ENCODE measurements at regions not wholly inside any gene's neighbourhood (a gene's known extent, or its start where the extent isn't known, plus 50 kb on each side); places are given as distances from the start of the nearest gene placed in this dataset.

DNA sequence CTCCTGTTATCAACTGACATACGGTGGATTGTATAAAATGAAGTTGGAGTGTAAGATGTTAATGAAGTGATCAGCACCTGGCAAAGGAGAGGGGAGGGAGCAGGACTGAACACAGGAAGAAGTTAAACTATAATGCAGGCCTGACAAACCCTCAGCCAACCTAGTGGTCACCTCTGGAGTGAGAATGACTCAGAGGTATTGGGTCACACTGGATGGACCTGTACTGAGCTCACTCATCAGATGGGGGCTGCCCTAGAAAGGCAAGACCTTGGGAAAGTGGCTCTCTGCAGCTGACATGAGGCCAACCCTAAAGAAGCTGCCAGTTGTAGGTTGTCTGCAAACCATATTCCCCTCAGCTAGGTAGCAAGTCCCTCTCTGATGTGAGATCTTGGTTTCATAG, 193.3 kb upstream of the HTR1E start:
- no peak overlapping the region for H3K9ac ChIP-seq (ENCODE audit: extremely low read depth, insufficient read length, low read length)
- Mint-ChIP-seq H3K4me3 (no peak overlapping the region), H3K27ac (no peak overlapping the region), H3K27me3 (ENCODE audit: low read depth) (no peaks in the 10 kb centered on the region; the same call in 1 of the 2 replicates), H3K9me3 (peaks cover 0 to 3% of the 10 kb centered on the region in 2 experiments; a peak in 3 of 5 replicates), H3K36me3 (ENCODE audit: insufficient read depth in 1 of 3, low read depth in 3 of 3) (no peaks in the 10 kb centered on the region), H3K4me1 (no peaks in the 10 kb centered on the region)
- no peak overlapping the region for H3K56ac ChIP-seq (ENCODE audit: insufficient read length, low read depth, low read length)
- WGBS (ENCODE audit: extremely low coverage, insufficient read length, low lambda C conversion rate), result no CpG with 5 or more reads among the region's 1 CpG
- no peak overlapping the region for H3K4ac ChIP-seq (ENCODE audit: low read depth, low read length)
- no peak overlapping the region for H2AFZ ChIP-seq (ENCODE audit: low read length)
- no peak overlapping the region for H2BK120ac ChIP-seq (ENCODE audit: low read depth, low read length, poor library complexity, severe bottlenecking)
- no peaks in the 10 kb centered on the region for H3K79me2 ChIP-seq (ENCODE audit: insufficient read depth, low read length)
- H3T11ph ChIP-seq (ENCODE audit: low read length), result no peak overlapping the region
- no peak for DNase-seq
- H3K4me1 ChIP-seq (ENCODE audit: insufficient read depth, low read length), result no peaks in the 10 kb centered on the region
- no peak overlapping the region for H3K14ac ChIP-seq (ENCODE audit: insufficient read depth, low read length)
- H2BK5ac ChIP-seq (ENCODE audit: insufficient read length, low read length), result no peak overlapping the region
- no peak overlapping the region for H3K4me2 ChIP-seq (ENCODE audit: insufficient read depth, insufficient read length, low read length)
- no peak overlapping the region for H4K91ac ChIP-seq (ENCODE audit: insufficient read length, low read depth, low read length)
- TF ChIP-seq, protein P1, sequence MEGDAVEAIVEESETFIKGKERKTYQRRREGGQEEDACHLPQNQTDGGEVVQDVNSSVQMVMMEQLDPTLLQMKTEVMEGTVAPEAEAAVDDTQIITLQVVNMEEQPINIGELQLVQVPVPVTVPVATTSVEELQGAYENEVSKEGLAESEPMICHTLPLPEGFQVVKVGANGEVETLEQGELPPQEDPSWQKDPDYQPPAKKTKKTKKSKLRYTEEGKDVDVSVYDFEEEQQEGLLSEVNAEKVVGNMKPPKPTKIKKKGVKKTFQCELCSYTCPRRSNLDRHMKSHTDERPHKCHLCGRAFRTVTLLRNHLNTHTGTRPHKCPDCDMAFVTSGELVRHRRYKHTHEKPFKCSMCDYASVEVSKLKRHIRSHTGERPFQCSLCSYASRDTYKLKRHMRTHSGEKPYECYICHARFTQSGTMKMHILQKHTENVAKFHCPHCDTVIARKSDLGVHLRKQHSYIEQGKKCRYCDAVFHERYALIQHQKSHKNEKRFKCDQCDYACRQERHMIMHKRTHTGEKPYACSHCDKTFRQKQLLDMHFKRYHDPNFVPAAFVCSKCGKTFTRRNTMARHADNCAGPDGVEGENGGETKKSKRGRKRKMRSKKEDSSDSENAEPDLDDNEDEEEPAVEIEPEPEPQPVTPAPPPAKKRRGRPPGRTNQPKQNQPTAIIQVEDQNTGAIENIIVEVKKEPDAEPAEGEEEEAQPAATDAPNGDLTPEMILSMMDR (conservative IDR thresholded peaks at IDR 0.05), result no peak
- no peak overlapping the region for H3K18ac ChIP-seq (ENCODE audit: insufficient read length, low read depth, low read length)
- no peak overlapping the region for H2BK15ac ChIP-seq (ENCODE audit: low read depth, low read length)
- H3K23me2 ChIP-seq (ENCODE audit: insufficient read length, low read depth, low read length, poor library complexity, severe bottlenecking), result no peaks in the 10 kb centered on the region
- no peak overlapping the region for H2AK5ac ChIP-seq (ENCODE audit: insufficient read length, low read length)
- H2BK12ac ChIP-seq (ENCODE audit: insufficient read length, low read depth, low read length), result no peak overlapping the region
- no peaks in the 10 kb centered on the region for H3K79me1 ChIP-seq (ENCODE audit: insufficient read depth, low read depth, low read length, poor library complexity, severe bottlenecking)
- no peak overlapping the region for H3K27ac ChIP-seq (ENCODE audit: insufficient read length, low read depth, low read length)
- no peaks in the 10 kb centered on the region for H3K9me3 ChIP-seq (ENCODE audit: control insufficient read depth, low read depth, low read length)
- H4K20me1 ChIP-seq (ENCODE audit: control insufficient read depth, insufficient read depth, insufficient read length), result no peaks in the 10 kb centered on the region
- no peak overlapping the region for H3K23ac ChIP-seq (ENCODE audit: insufficient read length, low read depth, low read length)
- H3K27me3 ChIP-seq (ENCODE audit: insufficient read depth, low read length), result no peaks in the 10 kb centered on the region
- no peak overlapping the region for H4K5ac ChIP-seq (ENCODE audit: insufficient read length, low read depth, low read length)
- H4K8ac ChIP-seq (replicated peaks; ENCODE audit: insufficient read length, low read depth, low read length), result no peak overlapping the region
- H2BK20ac ChIP-seq (ENCODE audit: low read depth, low read length, poor library complexity, severe bottlenecking), result no peak overlapping the region
